Smooth muscle cell (in vitro differentiated cells): ENCODE measurements at regions not wholly inside any gene's neighbourhood (a gene's known extent, or its start where the extent isn't known, plus 50 kb on each side); places are given as distances from the start of the nearest gene placed in this dataset.

Experiments used
- DNase-seq: peaks from one replicate; lab custom pipeline; 2025; ENCODE audit not compliant: unreplicated experiment; lab: John Stamatoyannopoulos, UW
- H2AFZ ChIP-seq: fragments of 200-600 bp; sonication (generic); 2 replicates; pipeline ENCODE4 v1.6.0; 2016; ENCODE audit warnings: antibody characterized with exemption, low read depth, mild to moderate bottlenecking
- H3F3A ChIP-seq: fragments of 200-600 bp; sonication (generic); 2 replicates; pipeline ENCODE4 v1.6.0; 2017; ENCODE audit warnings: antibody characterized with exemption, low read depth
- H3K27ac ChIP-seq: fragments of 200-600 bp; sonication (generic); 2 replicates; pipeline ENCODE4 v1.5.1; 2016; ENCODE audit warnings: low read depth, mild to moderate bottlenecking
- H3K27me3 ChIP-seq: fragments of 200-600 bp; sonication (generic); 2 replicates; pipeline ENCODE4 v1.6.1; 2016; ENCODE audit warnings: low read depth, mild to moderate bottlenecking
- H3K36me3 ChIP-seq: fragments of 200-600 bp; sonication (generic); 2 replicates; pipeline ENCODE4 v1.5.1; 2016; ENCODE audit warnings: low read depth
- H3K4me1 ChIP-seq: fragments of 200-600 bp; sonication (generic); 2 replicates; pipeline ENCODE4 v1.5.1; 2016; ENCODE audit warnings: low read depth
- H3K4me2 ChIP-seq: fragments of 200-600 bp; sonication (generic); 2 replicates; pipeline ENCODE4 v1.6.0; 2016; ENCODE audit warnings: mild to moderate bottlenecking
- H3K4me3 ChIP-seq: fragments of 200-600 bp; sonication (generic); 2 replicates; pipeline ENCODE4 v1.5.1; 2016; ENCODE audit warnings: mild to moderate bottlenecking
- H3K79me2 ChIP-seq: fragments of 200-600 bp; sonication (generic); 2 replicates; pipeline ENCODE4 v1.6.0; 2016; ENCODE audit warnings: low read depth, mild to moderate bottlenecking
- H3K9ac ChIP-seq: fragments of 200-600 bp; sonication (generic); 2 replicates; pipeline ENCODE4 v1.6.0; 2016; ENCODE audit warnings: low read depth
- H3K9me3 ChIP-seq: fragments of 200-600 bp; sonication (generic); replicated peaks from 2 replicates; pipeline ENCODE4 v1.5.1; 2016; ENCODE audit warnings: low read depth
- H4K20me1 ChIP-seq: fragments of 200-600 bp; sonication (generic); 2 replicates; pipeline ENCODE4 v1.6.0; 2016; ENCODE audit warnings: low read depth
- WGBS: methylation state at CpG from one replicate; pipeline ENCODE4 v1.1.7; 2016; ENCODE audit warnings: low lambda C conversion rate; 5-methylcytosine and 5-hydroxymethylcytosine counted together
- TF ChIP-seq, protein P1 (sequence below): fragments of 200-600 bp; sonication (generic); IDR thresholded peaks from 2 replicates; pipeline ENCODE4 v1.5.1; 2017; ENCODE audit warnings: borderline replicate concordance, mild to moderate bottlenecking, antibody characterized with exemption; ENCODE audit not compliant: insufficient read depth, poor library complexity, severe bottlenecking

GRCh38 chr5:4148009-4148408, 552.4 kb downstream of the IRX1 start:
- Histone ChIP-seq H3K4me3 (no peak overlapping the region), H3K27ac (no peak overlapping the region), H3K27me3 (no peaks in the 10 kb centered on the region), H4K20me1 (no peaks in the 10 kb centered on the region), H3K4me1 (no peaks in the 10 kb centered on the region), H2AFZ (no peak overlapping the region), H3K36me3 (no peaks in the 10 kb centered on the region), H3K79me2 (no peaks in the 10 kb centered on the region), H3F3A (no peaks in the 10 kb centered on the region), H3K4me2 (no peak overlapping the region), H3K9me3 (no peaks in the 10 kb centered on the region), H3K9ac (no peak overlapping the region)
- 96% methylated on average over 3 of the region's 3 CpGs for WGBS
- TF ChIP-seq, protein P1, sequence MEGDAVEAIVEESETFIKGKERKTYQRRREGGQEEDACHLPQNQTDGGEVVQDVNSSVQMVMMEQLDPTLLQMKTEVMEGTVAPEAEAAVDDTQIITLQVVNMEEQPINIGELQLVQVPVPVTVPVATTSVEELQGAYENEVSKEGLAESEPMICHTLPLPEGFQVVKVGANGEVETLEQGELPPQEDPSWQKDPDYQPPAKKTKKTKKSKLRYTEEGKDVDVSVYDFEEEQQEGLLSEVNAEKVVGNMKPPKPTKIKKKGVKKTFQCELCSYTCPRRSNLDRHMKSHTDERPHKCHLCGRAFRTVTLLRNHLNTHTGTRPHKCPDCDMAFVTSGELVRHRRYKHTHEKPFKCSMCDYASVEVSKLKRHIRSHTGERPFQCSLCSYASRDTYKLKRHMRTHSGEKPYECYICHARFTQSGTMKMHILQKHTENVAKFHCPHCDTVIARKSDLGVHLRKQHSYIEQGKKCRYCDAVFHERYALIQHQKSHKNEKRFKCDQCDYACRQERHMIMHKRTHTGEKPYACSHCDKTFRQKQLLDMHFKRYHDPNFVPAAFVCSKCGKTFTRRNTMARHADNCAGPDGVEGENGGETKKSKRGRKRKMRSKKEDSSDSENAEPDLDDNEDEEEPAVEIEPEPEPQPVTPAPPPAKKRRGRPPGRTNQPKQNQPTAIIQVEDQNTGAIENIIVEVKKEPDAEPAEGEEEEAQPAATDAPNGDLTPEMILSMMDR, result no peak
- DNase-seq, result no peak

GRCh38 chr5:4150067-4150466, 554.4 kb downstream of the IRX1 start:
- H3K4me3 ChIP-seq, result no peak overlapping the region
- WGBS, result 61% methylated on average over 3 of the region's 3 CpGs
- no peaks in the 10 kb centered on the region for H4K20me1 ChIP-seq
- H3K79me2 ChIP-seq, result no peaks in the 10 kb centered on the region
- no peaks in the 10 kb centered on the region for H3K4me1 ChIP-seq
- no peaks in the 10 kb centered on the region for H3F3A ChIP-seq
- H3K36me3 ChIP-seq, result no peaks in the 10 kb centered on the region
- no peak for DNase-seq
- no peak overlapping the region for H3K27ac ChIP-seq
- no peak overlapping the region for H3K4me2 ChIP-seq
- no peak overlapping the region for H2AFZ ChIP-seq
- H3K9me3 ChIP-seq, result no peaks in the 10 kb centered on the region
- TF ChIP-seq, protein P1, result no peak
- no peaks in the 10 kb centered on the region for H3K27me3 ChIP-seq
- H3K9ac ChIP-seq, result no peak overlapping the region

DNA sequence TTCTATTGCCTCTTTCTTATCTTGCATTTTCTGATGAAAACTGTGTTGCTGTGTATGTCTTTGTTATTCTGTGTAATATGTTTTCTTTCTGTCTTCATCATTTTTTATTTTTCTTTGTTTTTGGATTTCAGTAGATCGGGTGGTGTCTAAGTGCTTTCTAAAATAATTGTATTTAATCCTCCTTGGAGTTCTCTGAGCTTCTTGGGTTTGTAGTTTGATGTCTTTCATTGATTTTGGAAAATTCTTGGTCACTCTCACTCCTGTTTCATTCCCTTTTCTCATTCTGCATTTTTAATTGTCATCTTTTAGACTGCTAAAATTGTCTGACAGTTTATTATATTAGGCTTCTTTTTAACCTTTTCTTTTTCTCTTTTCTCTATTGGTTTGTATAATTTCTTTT, 560.5 kb downstream of the IRX1 start:
- 94% methylated on average over 1 of the region's 1 CpG for WGBS
- H3K36me3 ChIP-seq, result no peaks in the 10 kb centered on the region

DNA sequence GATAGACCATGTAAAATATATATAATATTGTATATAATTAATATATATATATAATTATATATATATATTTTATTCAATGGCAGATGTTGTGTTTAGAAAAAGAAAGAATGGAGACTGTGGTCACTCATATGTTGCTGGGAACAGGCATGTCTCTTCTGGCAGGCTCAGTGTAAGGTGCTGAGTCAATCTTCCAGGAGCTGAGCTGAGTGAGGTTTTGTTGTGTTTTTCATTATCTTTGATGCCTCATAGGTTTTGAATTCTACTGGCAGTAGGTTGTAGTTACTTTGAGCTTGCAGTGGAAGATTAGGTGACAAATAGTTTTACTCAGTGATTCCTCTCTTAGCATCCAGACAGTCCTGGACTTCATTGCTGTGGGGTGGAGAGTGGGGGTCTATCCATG, 561.3 kb downstream of the IRX1 start:
- Histone ChIP-seq H3F3A (no peaks in the 10 kb centered on the region), H3K36me3 (no peaks in the 10 kb centered on the region), H4K20me1 (no peaks in the 10 kb centered on the region), H3K9ac (no peak overlapping the region), H3K9me3 (no peaks in the 10 kb centered on the region), H3K27ac (no peak overlapping the region), H3K4me1 (no peaks in the 10 kb centered on the region), H2AFZ (no peak overlapping the region), H3K4me3 (no peak overlapping the region), H3K79me2 (no peaks in the 10 kb centered on the region), H3K4me2 (no peak overlapping the region), H3K27me3 (no peaks in the 10 kb centered on the region)
- TF ChIP-seq, protein P1, result no peak
- DNase-seq, result no peak

More for the DNA sequence above, 560.5 kb downstream of the IRX1 start:
- Histone ChIP-seq H3K4me2 (no peak overlapping the region), H4K20me1 (no peaks in the 10 kb centered on the region), H3K4me1 (no peaks in the 10 kb centered on the region), H2AFZ (no peak overlapping the region), H3K79me2 (no peaks in the 10 kb centered on the region), H3K27me3 (no peaks in the 10 kb centered on the region), H3K4me3 (no peak overlapping the region), H3K9me3 (no peaks in the 10 kb centered on the region), H3K27ac (no peak overlapping the region), H3K9ac (no peak overlapping the region), H3F3A (no peaks in the 10 kb centered on the region)
- DNase-seq, result no peak
- TF ChIP-seq, protein P1, result no peak
